NB4 (cell line): ENCODE measurements at regions not wholly inside any gene's neighbourhood (a gene's known extent, or its start where the extent isn't known, plus 50 kb on each side); places are given as distances from the start of the nearest gene placed in this dataset.

Experiments
- DNase-seq: peaks from one replicate; pipeline ENCODE4 v3.0.0; 2010; ENCODE audit warnings: low read depth
- H3K4me3 ChIP-seq: one replicate; pipeline ENCODE4 v1.5.1; 2011; ENCODE audit warnings: mild to moderate bottlenecking, low read depth, low read length, moderate library complexity
- MAX ChIP-seq: IDR thresholded peaks from 2 replicates; pipeline ENCODE4 v1.6.1; 2011; ENCODE audit warnings: low read depth, low read length
- MYC ChIP-seq: IDR thresholded peaks from 2 replicates; pipeline ENCODE4 v1.6.1; 2011; ENCODE audit warnings: low read depth, low read length
- POLR2A ChIP-seq: IDR thresholded peaks from 2 replicates; pipeline ENCODE4 v1.6.1; 2011; ENCODE audit warnings: mild to moderate bottlenecking; ENCODE audit not compliant: insufficient read length; ENCODE audit errors: extremely low read depth
- TF ChIP-seq, protein P1 (sequence below): IDR thresholded peaks from one replicate; pipeline ENCODE4 v1.5.1; 2012; ENCODE audit warnings: low read depth, low read length

GRCh38 chr16:86964796-86965241, 352.4 kb downstream of the C16orf95 start:
- TF ChIP-seq, protein P1, sequence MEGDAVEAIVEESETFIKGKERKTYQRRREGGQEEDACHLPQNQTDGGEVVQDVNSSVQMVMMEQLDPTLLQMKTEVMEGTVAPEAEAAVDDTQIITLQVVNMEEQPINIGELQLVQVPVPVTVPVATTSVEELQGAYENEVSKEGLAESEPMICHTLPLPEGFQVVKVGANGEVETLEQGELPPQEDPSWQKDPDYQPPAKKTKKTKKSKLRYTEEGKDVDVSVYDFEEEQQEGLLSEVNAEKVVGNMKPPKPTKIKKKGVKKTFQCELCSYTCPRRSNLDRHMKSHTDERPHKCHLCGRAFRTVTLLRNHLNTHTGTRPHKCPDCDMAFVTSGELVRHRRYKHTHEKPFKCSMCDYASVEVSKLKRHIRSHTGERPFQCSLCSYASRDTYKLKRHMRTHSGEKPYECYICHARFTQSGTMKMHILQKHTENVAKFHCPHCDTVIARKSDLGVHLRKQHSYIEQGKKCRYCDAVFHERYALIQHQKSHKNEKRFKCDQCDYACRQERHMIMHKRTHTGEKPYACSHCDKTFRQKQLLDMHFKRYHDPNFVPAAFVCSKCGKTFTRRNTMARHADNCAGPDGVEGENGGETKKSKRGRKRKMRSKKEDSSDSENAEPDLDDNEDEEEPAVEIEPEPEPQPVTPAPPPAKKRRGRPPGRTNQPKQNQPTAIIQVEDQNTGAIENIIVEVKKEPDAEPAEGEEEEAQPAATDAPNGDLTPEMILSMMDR: no peak
- TF ChIP-seq MAX (no peak), MYC (no peak), POLR2A (no peak)
- DNase-seq: no peak
- no peak overlapping the region for H3K4me3 ChIP-seq

- no peak for TF ChIP-seq POLR2A
- no peak for TF ChIP-seq MYC
- TF ChIP-seq, protein P1: no peak
- no peak for TF ChIP-seq MAX
- no peak overlapping the region for H3K4me3 ChIP-seq
- DNase-seq: no peak
Observed at GRCh38 chr16:86965331-86965730, 351.9 kb downstream of the C16orf95 start.

DNA sequence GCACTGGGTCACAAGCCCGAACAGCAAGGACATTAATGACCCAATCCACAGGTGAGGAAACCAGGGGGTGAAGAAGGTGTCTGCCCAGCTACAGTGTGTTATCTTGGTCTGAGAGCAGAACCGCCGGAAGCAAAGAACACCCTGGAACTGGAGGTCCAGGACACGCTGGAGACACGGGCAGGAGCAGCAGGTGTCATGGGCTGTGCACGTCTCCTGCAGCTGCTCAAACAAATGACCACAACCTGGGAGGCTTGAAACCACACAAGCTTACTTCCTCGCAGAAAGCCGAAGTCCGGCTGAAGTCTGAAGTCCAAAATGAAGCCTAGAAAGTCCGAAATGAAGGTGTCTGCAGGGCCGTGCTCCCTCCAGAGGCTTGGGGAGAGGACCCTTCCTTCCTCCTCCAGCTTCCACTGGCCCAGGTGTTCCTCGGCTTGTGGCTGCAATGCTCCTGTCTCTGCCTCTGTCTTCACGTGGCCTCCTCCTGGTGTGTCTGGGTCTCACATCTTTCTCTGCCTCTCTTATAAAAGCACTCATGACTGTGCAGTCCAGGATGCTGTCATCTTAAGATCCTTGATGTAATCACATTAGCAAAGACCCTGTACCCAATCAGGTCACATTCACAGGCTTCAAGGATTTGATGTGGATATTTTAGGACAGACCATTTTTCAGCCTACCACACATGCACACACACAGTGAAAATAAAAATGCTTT, 351.2 kb downstream of the C16orf95 start:
- no peak for DNase-seq
- H3K4me3 ChIP-seq: no peak overlapping the region
- TF ChIP-seq, protein P1: no peak
- TF ChIP-seq MYC (no peak), POLR2A (no peak), MAX (no peak)

DNA sequence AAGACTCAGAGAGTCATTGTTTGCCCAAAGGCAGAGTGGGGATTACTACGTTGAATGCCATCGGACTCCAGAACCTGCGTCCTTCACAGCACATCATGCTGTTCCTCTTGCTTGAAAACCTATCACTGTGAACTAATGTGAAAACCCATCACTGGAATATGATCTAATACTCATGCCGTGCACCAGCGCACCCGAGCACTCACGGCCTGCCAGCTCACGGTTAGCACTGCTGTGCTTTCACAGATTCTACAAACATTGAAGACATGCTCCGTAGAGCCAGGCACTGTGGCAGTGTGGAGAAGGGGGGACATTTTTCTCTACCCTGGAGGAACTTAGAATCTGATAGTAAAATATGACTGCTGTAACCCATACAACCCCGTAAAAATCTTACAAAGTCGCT, 350.4 kb downstream of the C16orf95 start:
- no peak overlapping the region for H3K4me3 ChIP-seq
- DNase-seq: no peak
- TF ChIP-seq MAX (no peak), POLR2A (no peak), MYC (no peak)
- TF ChIP-seq, protein P1: no peak

DNA sequence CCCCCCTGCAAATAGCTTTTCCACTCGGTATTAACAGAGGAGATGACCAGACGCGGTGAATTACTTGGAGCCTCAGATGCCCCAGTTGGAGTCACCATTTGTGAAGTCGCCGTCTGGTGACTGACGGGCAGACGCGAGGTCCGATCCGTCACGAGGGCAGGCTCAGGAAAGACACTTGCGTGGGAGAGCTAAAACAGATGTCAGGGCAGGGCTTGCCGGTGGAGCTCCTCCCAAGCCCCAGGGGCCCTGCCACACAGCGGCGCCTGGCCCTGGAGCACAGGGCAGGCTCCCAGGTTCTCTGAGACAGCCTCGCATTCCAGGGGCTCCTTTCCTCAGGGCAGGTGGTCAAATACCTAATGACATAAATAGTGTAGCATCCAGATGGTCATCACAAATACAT, 348.3 kb downstream of the C16orf95 start:
- TF ChIP-seq POLR2A (no peak), MAX (no peak), MYC (no peak)
- TF ChIP-seq, protein P1: no peak
- no peak for DNase-seq

GRCh38 chr16:86969716-86970115, 347.5 kb downstream of the C16orf95 start:
- no peak for TF ChIP-seq MYC
- TF ChIP-seq, protein P1: no peak
- TF ChIP-seq POLR2A: no peak
- no peak for TF ChIP-seq MAX
- DNase-seq: no peak
- H3K4me3 ChIP-seq: no peak overlapping the region

More for the DNA sequence above, 348.3 kb downstream of the C16orf95 start:
- H3K4me3 ChIP-seq: no peak overlapping the region
